Loucy (cell line): ENCODE measurements at regions not wholly inside any gene's neighbourhood (a gene's known extent, or its start where the extent isn't known, plus 50 kb on each side); places are given as distances from the start of the nearest gene placed in this dataset.

Source experiments
- H2AFZ ChIP-seq: fragments of 200-600 bp; sonication (generic); 2 replicates; pipeline ENCODE4 v1.6.0; 2016; ENCODE audit warnings: antibody characterized with exemption, mild to moderate bottlenecking, low read length, moderate library complexity
- H3F3A ChIP-seq: fragments of 200-600 bp; 2 replicates; pipeline ENCODE4 v1.6.0; 2016; ENCODE audit warnings: antibody characterized with exemption, low read depth, mild to moderate bottlenecking
- H3K27me3 ChIP-seq: fragments of 200-600 bp; sonication (generic); 2 replicates; pipeline ENCODE4 v1.6.1; 2014; ENCODE audit warnings: low read length, mild to moderate bottlenecking; ENCODE audit not compliant: insufficient read depth, poor library complexity, severe bottlenecking
- H3K36me3 ChIP-seq: fragments of 200-600 bp; sonication (generic); 2 replicates; pipeline ENCODE4 v1.6.1; 2016; ENCODE audit warnings: low read length; ENCODE audit not compliant: insufficient read depth
- H3K4me1 ChIP-seq: fragments of 200-600 bp; sonication (generic); 2 replicates; pipeline ENCODE4 v1.5.1; 2014; ENCODE audit warnings: low read length, mild to moderate bottlenecking; ENCODE audit not compliant: insufficient read depth, poor library complexity, severe bottlenecking
- H3K4me2 ChIP-seq: fragments of 200-600 bp; sonication (generic); 2 replicates; pipeline ENCODE4 v1.6.0; 2014; ENCODE audit warnings: antibody characterized with exemption, low read length, low read depth, mild to moderate bottlenecking; ENCODE audit not compliant: poor library complexity, severe bottlenecking
- H3K4me3 ChIP-seq: fragments of 200-600 bp; sonication (generic); 2 replicates; pipeline ENCODE4 v1.5.1; 2014; ENCODE audit warnings: low read length, mild to moderate bottlenecking, mixed read lengths; ENCODE audit not compliant: poor library complexity, severe bottlenecking
- H3K79me2 ChIP-seq: fragments of 200-600 bp; sonication (generic); 2 replicates; pipeline ENCODE4 v1.6.1; 2014; ENCODE audit warnings: low read length; ENCODE audit not compliant: insufficient read depth
- H3K9ac ChIP-seq: fragments of 200-600 bp; sonication (generic); 2 replicates; pipeline ENCODE4 v1.6.0; 2014; ENCODE audit warnings: mild to moderate bottlenecking, low read depth, low read length, moderate library complexity; ENCODE audit not compliant: poor library complexity, severe bottlenecking
- H3K9me2 ChIP-seq: fragments of 200-600 bp; sonication (generic); replicated peaks from 2 replicates; pipeline ENCODE4 v1.6.1; 2016; ENCODE audit warnings: low read depth, low read length, mixed read lengths
- H3K9me3 ChIP-seq: fragments of 200-600 bp; sonication (generic); 2 replicates; pipeline ENCODE4 v1.6.1; 2014; ENCODE audit warnings: mild to moderate bottlenecking, antibody characterized with exemption, low read length, low read depth; ENCODE audit not compliant: insufficient read depth
- H4K20me1 ChIP-seq: fragments of 200-600 bp; sonication (generic); 2 replicates; pipeline ENCODE4 v1.6.0; 2014; ENCODE audit warnings: antibody characterized with exemption, low read length, mild to moderate bottlenecking; ENCODE audit not compliant: insufficient read depth, poor library complexity, severe bottlenecking
- CTCF ChIP-seq: fragments of 200-600 bp; sonication (generic); conservative IDR thresholded peaks from 2 replicates; pipeline ENCODE4 v1.5.1; 2014; ENCODE audit warnings: mild to moderate bottlenecking, antibody characterized with exemption, low read length
- EZH2phosphoT487 ChIP-seq: fragments of 200-600 bp; IDR thresholded peaks from 2 replicates; pipeline ENCODE4 v1.6.1; 2018; ENCODE audit warnings: antibody characterized with exemption, mild to moderate bottlenecking, moderate library complexity, borderline replicate concordance

- Histone ChIP-seq H3K4me2 (no peak overlapping the region), H4K20me1 (no peaks in the 10 kb centered on the region), H3K4me1 (no peaks in the 10 kb centered on the region), H3K9me3 (no peaks in the 10 kb centered on the region), H2AFZ (no peak overlapping the region), H3K79me2 (no peaks in the 10 kb centered on the region), H3F3A (no peaks in the 10 kb centered on the region), H3K27me3 (no peaks in the 10 kb centered on the region), H3K9me2 (no peaks in the 10 kb centered on the region), H3K4me3 (no peak overlapping the region), H3K36me3 (no peaks in the 10 kb centered on the region), H3K9ac (no peak overlapping the region)
- TF ChIP-seq CTCF (no peak), EZH2phosphoT487 (no peak)
Measured at GRCh38 chr3:165903885-165904630, 66.8 kb upstream of the BCHE start.

- H3K36me3 ChIP-seq: no peaks in the 10 kb centered on the region
- no peak overlapping the region for H3K4me3 ChIP-seq
- no peaks in the 10 kb centered on the region for H3K9me2 ChIP-seq
- H4K20me1 ChIP-seq: no peaks in the 10 kb centered on the region
- H2AFZ ChIP-seq: no peak overlapping the region
- no peak for TF ChIP-seq EZH2phosphoT487
- H3K79me2 ChIP-seq: no peaks in the 10 kb centered on the region
- no peak overlapping the region for H3K9ac ChIP-seq
- no peaks in the 10 kb centered on the region for H3F3A ChIP-seq
- no peaks in the 10 kb centered on the region for H3K27me3 ChIP-seq
- H3K9me3 ChIP-seq: no peaks in the 10 kb centered on the region
- H3K4me2 ChIP-seq: no peak overlapping the region
- no peaks in the 10 kb centered on the region for H3K4me1 ChIP-seq
Measured at GRCh38 chr3:165899066-165899465, 61.8 kb upstream of the BCHE start.

- Histone ChIP-seq H3K4me1 (no peaks in the 10 kb centered on the region), H3K9me2 (no peaks in the 10 kb centered on the region), H3K79me2 (no peaks in the 10 kb centered on the region), H3K9ac (no peak overlapping the region), H3K4me3 (no peak overlapping the region), H3K9me3 (no peaks in the 10 kb centered on the region), H3K27me3 (no peaks in the 10 kb centered on the region), H3F3A (no peaks in the 10 kb centered on the region), H4K20me1 (no peaks in the 10 kb centered on the region), H3K4me2 (no peak overlapping the region), H3K36me3 (no peaks in the 10 kb centered on the region), H2AFZ (no peak overlapping the region)
- TF ChIP-seq CTCF (no peak), EZH2phosphoT487 (no peak)
Measured at GRCh38 chr3:165897137-165897536, 59.9 kb upstream of the BCHE start.

GRCh38 chr3:165895919-165896318, 58.7 kb upstream of the BCHE start:
- Histone ChIP-seq H3F3A (no peaks in the 10 kb centered on the region), H3K79me2 (no peaks in the 10 kb centered on the region), H3K9me2 (no peaks in the 10 kb centered on the region), H4K20me1 (no peaks in the 10 kb centered on the region), H3K4me3 (no peak overlapping the region), H3K4me1 (no peaks in the 10 kb centered on the region), H3K36me3 (no peaks in the 10 kb centered on the region), H3K27me3 (no peaks in the 10 kb centered on the region), H3K9ac (no peak overlapping the region), H2AFZ (no peak overlapping the region), H3K9me3 (no peaks in the 10 kb centered on the region), H3K4me2 (no peak overlapping the region)
- TF ChIP-seq CTCF (peak; percentile 74), EZH2phosphoT487 (no peak)
